22Rv1 (cell line): ENCODE measurements at regions not wholly inside any gene's neighbourhood (a gene's known extent, or its start where the extent isn't known, plus 50 kb on each side); places are given as distances from the start of the nearest gene placed in this dataset.

Experiments
- ZFX ChIP-seq: fragments of 450-650 bp; IDR thresholded peaks from 2 replicates; pipeline ENCODE4 v1.6.1; 2017; ENCODE audit warnings: antibody characterized with exemption, borderline replicate concordance
- TF ChIP-seq, protein P1 (sequence below): fragments of 450-650 bp; IDR thresholded peaks from 2 replicates; pipeline ENCODE4 v1.5.1; 2017; ENCODE audit warnings: mild to moderate bottlenecking

DNA sequence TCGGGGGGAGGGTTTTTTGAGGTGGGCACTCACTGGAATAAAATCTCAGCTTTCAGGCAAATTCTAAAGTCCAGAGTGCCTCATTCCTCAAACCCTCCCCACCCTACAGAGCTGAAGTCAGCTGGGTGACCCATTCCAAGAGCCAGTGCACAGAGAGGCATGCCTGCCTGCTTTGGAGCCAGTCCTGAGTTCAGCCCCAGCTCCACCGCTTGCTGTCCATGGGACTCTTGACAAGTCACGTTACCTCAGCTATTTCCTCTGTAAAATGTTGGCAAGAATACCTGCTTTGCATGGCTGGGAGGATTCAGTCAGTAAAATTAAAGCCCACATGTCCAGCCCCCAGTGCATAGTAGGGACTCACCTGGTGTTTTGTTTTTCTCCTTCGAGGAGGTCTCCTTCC, 125.9 kb upstream of the PJA1 start:
- TF ChIP-seq, protein P1, sequence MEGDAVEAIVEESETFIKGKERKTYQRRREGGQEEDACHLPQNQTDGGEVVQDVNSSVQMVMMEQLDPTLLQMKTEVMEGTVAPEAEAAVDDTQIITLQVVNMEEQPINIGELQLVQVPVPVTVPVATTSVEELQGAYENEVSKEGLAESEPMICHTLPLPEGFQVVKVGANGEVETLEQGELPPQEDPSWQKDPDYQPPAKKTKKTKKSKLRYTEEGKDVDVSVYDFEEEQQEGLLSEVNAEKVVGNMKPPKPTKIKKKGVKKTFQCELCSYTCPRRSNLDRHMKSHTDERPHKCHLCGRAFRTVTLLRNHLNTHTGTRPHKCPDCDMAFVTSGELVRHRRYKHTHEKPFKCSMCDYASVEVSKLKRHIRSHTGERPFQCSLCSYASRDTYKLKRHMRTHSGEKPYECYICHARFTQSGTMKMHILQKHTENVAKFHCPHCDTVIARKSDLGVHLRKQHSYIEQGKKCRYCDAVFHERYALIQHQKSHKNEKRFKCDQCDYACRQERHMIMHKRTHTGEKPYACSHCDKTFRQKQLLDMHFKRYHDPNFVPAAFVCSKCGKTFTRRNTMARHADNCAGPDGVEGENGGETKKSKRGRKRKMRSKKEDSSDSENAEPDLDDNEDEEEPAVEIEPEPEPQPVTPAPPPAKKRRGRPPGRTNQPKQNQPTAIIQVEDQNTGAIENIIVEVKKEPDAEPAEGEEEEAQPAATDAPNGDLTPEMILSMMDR, result no peak
- no peak for TF ChIP-seq ZFX
